Lung (tissue), 11 donors: ENCODE measurements at regions not wholly inside any gene's neighbourhood (a gene's known extent, or its start where the extent isn't known, plus 50 kb on each side); places are given as distances from the start of the nearest gene placed in this dataset.

Experiments used
- ATAC-seq: fragments of 200-7000 bp; cut with Tn5 transposase; one replicate; pipeline ENCODE4 v1.9.1; 2020; ENCODE audit warnings: moderate number of reproducible peaks; ENCODE audit not compliant: insufficient read depth, low FRiP score
- DNase-seq, 3 donors: peaks; one replicate each; pipeline ENCODE4 v3.0.0-alpha.2; 2013 to 2017
- H3K27ac ChIP-seq, 2 donors: one replicate each; pipeline ENCODE4 v1.5.1; 2013; ENCODE audit warnings: mild to moderate bottlenecking in 2 of 2, moderate library complexity in 2 of 2, control low read depth in 1 of 2, inconsistent platforms in 1 of 2, low read depth in 1 of 2, low read length in 1 of 2
- H3K27me3 ChIP-seq, 3 donors: one replicate each; pipeline ENCODE4 v1.5.1; 2013; ENCODE audit warnings: low read length in 2 of 3; ENCODE audit not compliant: control insufficient read depth in 3 of 3, insufficient read depth in 3 of 3
- H3K36me3 ChIP-seq, 4 donors: one replicate each; pipeline ENCODE4 v1.5.1; 2013; ENCODE audit warnings: low read length in 4 of 4, mild to moderate bottlenecking in 1 of 4, moderate library complexity in 1 of 4; ENCODE audit not compliant: control insufficient read depth in 4 of 4, insufficient read depth in 4 of 4
- H3K4me1 ChIP-seq, 5 donors: one replicate each; pipeline ENCODE4 v1.5.1; 2013; ENCODE audit warnings: low read length in 5 of 5, mild to moderate bottlenecking in 2 of 5, moderate library complexity in 1 of 5; ENCODE audit not compliant: control insufficient read depth in 5 of 5, insufficient read depth in 5 of 5
- H3K4me3 ChIP-seq: one replicate; pipeline ENCODE4 v1.5.1; 2013; ENCODE audit warnings: mild to moderate bottlenecking, control low read depth, moderate library complexity
- H3K9ac ChIP-seq, 2 donors: one replicate each; pipeline ENCODE4 v1.5.1; 2013; ENCODE audit warnings: low read length in 2 of 2, control low read depth in 1 of 2; ENCODE audit not compliant: insufficient read depth in 1 of 2
- H3K9me3 ChIP-seq, 4 donors: one replicate each; pipeline ENCODE4 v1.5.1; 2013; ENCODE audit warnings: low read length in 3 of 4, mild to moderate bottlenecking in 1 of 4, moderate library complexity in 1 of 4; ENCODE audit not compliant: control insufficient read depth in 4 of 4, insufficient read depth in 3 of 4
- CTCF ChIP-seq: IDR thresholded peaks from 2 replicates; pipeline ENCODE4 v1.5.1; 2012; ENCODE audit warnings: mild to moderate bottlenecking; ENCODE audit errors: control extremely low read depth, extremely low read depth
- WGBS, 2 donors: extraction: QIAGEN DNeasy Blood & Tissue Kit; methylation state at CpG; one replicate each; pipeline ENCODE4 v1.1.7; 2013; 5-methylcytosine and 5-hydroxymethylcytosine counted together
- donor health status: control.
- donor health status: control.
- donor health status: Bipolar disorder and iron deficiency.
- donor health status: healthy.
- donor health status: DM: yes; HTN: yes; CAD: no.

- 86 to 98% methylated on average over 1 of the region's 1 CpG for WGBS, 2 donors
- no peak for ATAC-seq
Observed at GRCh38 chr16:58842156-58842555, 108.0 kb upstream of the GOT2 start.

GRCh38 chr16:58837950-58838349 is 103.8 kb upstream of the GOT2 start:
- DNase-seq (no peak), ATAC-seq (no peak)
- Histone ChIP-seq H3K36me3 (no peaks in the 10 kb centered on the region), H3K4me1 (no peaks in the 10 kb centered on the region), H3K9ac (no peak overlapping the region), H3K27ac (no peak overlapping the region), H3K27me3 (no peaks in the 10 kb centered on the region), H3K9me3 (peaks cover 0 to 2% (median 0%) of the 10 kb centered on the region in 4 donors), H3K4me3 (no peak overlapping the region)
- no peak for TF ChIP-seq CTCF
- 85 to 93% methylated on average over 3 of the region's 3 CpGs for WGBS, 2 donors

More at GRCh38 chr16:58842156-58842555, 108.0 kb upstream of the GOT2 start:
- TF ChIP-seq CTCF = no peak
- no peak for DNase-seq
- Histone ChIP-seq H3K9ac (no peak overlapping the region), H3K27me3 (no peaks in the 10 kb centered on the region), H3K4me3 (no peak overlapping the region), H3K9me3 (no peaks in the 10 kb centered on the region), H3K4me1 (no peaks in the 10 kb centered on the region), H3K27ac (no peak overlapping the region), H3K36me3 (no peaks in the 10 kb centered on the region)

GRCh38 chr16:58836427-58836826 is 102.3 kb upstream of the GOT2 start:
- DNase-seq = no peak
- Histone ChIP-seq H3K27me3 (no peaks in the 10 kb centered on the region), H3K4me1 (peaks cover 0 to 4% (median 0%) of the 10 kb centered on the region in 5 donors), H3K36me3 (no peaks in the 10 kb centered on the region), H3K4me3 (no peak overlapping the region), H3K9ac (no peak overlapping the region), H3K9me3 (peaks cover 0 to 2% (median 0%) of the 10 kb centered on the region in 4 donors), H3K27ac (no peak overlapping the region)
- 65 to 79% methylated on average over 6 of the region's 6 CpGs for WGBS, 2 donors
- no peak for TF ChIP-seq CTCF
- no peak for ATAC-seq

- no peak for TF ChIP-seq CTCF
- 51 to 66% methylated on average over 2 of the region's 2 CpGs for WGBS, 2 donors
- DNase-seq = peak in 1 of 3 donors; percentile 40
- peaks cover 0 to 4% (median 0%) of the 10 kb centered on the region in 5 donors for H3K4me1 ChIP-seq
- no peak overlapping the region for H3K4me3 ChIP-seq
- no peaks in the 10 kb centered on the region for H3K36me3 ChIP-seq
- no peak overlapping the region for H3K27ac ChIP-seq
- H3K9ac ChIP-seq = no peak overlapping the region
- ATAC-seq = no peak
- H3K27me3 ChIP-seq = no peaks in the 10 kb centered on the region
- peaks cover 0 to 2% (median 0%) of the 10 kb centered on the region in 4 donors for H3K9me3 ChIP-seq
Observed at GRCh38 chr16:58832386-58832895, 98.3 kb upstream of the GOT2 start.
